EH (cell line): ENCODE measurements at regions not wholly inside any gene's neighbourhood (a gene's known extent, or its start where the extent isn't known, plus 50 kb on each side); places are given as distances from the start of the nearest gene placed in this dataset.
"Not testable (repeated sequence)": the region's sequence is repeated elsewhere in the genome, so short reads cannot be mapped to it uniquely, and the experiment has no call there.

Source experiments
- DNase-seq: peaks from one replicate; pipeline ENCODE4 v3.0.0-alpha.2; 2015; ENCODE audit warnings: low read depth

GRCh38 chr5:40137223-40137622, 542.5 kb upstream of the PTGER4 start:
- no peak for DNase-seq

GRCh38 chr5:40134883-40135520, 544.7 kb upstream of the PTGER4 start:
- no peak for DNase-seq

GRCh38 chr5:40124367-40124766, 555.3 kb upstream of the PTGER4 start:
- no peak for DNase-seq

DNA sequence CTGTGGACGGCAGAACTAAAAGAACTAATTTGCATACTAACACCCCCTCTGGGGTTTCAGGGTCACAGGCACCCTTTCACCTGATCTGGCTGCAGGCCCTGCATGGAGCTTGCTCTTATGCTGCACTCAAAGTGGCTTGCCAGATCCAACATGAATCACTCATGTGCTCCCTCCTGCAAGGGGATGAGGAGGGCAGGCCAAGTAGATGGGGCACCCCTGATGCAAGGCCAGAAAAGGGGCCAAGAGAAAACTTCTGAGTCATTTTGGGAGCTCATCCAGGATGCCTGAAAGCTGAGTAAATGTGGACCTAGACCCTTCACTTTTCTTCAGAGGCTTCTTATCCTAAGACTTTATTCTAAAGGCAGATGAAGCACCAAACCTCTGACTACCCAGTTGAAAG, 558.5 kb upstream of the PTGER4 start:
- DNase-seq: no peak

DNA sequence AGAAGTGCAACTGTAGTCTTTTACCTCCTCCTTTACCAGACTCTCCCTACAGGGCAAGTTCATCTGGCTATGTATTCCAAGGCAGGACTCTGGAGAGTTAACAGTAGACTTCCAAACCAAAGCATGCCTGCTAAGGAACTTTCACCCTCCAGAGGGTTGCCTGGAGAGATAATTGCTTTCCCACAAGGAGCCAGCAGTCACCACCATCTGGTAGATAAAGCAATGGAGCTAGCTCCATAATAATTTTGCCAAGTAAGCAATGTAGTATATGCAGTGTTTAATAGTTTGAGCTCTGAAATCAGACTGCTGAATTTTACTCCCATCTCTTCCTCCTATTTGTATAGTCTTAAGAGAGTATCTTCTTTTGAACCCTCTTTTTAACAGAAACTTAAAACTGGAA, 566.8 kb upstream of the PTGER4 start:
- DNase-seq: peak; percentile 0

- DNase-seq: not testable (repeated sequence)
Measured at GRCh38 chr5:40111036-40111435, 568.7 kb upstream of the PTGER4 start.

DNA sequence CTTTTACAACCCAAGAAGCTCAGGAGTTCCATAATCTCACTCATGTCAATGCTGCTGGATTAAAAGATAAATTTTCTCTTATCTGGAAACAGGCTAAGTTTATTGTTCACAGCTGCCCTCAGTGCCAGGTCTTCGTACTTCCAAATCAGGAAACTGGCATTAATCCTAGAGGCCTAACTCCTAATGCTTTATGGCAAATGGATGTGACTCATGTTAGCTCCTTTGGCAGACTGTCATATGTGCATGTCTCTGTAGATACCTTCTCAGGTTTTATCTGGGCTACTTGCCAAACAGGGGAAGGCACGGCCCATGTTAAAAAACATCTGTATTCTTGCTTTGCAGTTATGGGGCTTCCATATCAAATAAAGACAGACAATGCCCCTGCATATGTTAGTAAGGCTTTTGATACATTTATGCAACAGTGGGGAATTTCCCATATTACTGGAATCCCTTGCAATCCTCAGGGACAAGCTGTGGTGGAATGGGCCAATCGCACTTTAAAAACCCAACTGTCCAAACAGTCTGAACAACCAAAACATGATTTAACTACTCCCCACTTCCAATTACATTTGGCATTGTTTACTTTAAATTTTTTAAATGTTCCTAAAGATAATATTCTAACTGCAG, 570.8 kb upstream of the PTGER4 start:
- peak; percentile 34 for DNase-seq

GRCh38 chr5:40107786-40108185, 571.9 kb upstream of the PTGER4 start:
- not testable (repeated sequence) for DNase-seq

- DNase-seq: no peak
Measured at GRCh38 chr5:40106847-40107246, 572.9 kb upstream of the PTGER4 start.

- no peak for DNase-seq
Measured at GRCh38 chr5:40098313-40098712, 581.4 kb upstream of the PTGER4 start.

- DNase-seq: no peak
Measured at GRCh38 chr5:40093550-40093949, 586.2 kb upstream of the PTGER4 start.

GRCh38 chr5:40089269-40089668, 590.4 kb upstream of the PTGER4 start:
- DNase-seq: no peak

- DNase-seq: no peak
Measured at GRCh38 chr5:40084614-40085013, 595.1 kb upstream of the PTGER4 start.

DNA sequence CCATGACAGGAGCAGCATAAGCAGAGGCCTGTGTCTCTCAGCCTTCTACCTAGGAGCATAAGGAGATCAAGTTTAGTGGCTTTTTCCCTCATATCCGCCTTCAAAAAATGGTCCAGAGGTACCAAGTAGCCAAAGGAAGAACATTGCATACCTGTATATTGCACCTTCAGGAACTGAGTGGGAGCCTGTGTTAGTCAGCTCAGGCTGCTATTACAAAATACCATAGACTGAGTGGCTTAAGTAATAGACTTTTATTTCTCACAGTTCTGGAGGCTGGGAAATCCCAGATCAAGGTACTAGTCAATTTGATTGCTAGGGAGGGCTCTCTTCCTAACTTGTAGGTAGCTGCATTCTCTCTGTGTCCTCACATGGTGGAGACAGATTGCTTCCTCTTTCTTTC, 597.4 kb upstream of the PTGER4 start:
- DNase-seq: no peak

DNA sequence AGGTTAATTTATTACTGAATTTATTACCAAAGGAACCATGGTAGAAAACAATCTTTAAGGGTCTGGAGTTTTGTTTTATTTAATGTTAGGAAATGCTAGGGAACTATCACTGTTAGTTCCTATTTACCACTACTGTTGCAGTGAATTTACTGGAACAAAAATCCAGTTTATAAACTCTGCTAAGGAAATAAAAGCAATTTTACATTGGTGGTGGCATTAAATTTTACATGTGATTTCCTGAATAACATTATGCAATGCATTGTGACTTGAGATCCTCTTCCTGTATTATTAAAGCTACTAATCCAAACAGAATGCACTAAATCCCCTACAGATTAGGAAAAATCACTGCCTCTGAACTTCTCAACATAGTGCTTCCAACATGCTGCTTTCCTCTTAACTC, 599.5 kb upstream of the PTGER4 start:
- no peak for DNase-seq

DNA sequence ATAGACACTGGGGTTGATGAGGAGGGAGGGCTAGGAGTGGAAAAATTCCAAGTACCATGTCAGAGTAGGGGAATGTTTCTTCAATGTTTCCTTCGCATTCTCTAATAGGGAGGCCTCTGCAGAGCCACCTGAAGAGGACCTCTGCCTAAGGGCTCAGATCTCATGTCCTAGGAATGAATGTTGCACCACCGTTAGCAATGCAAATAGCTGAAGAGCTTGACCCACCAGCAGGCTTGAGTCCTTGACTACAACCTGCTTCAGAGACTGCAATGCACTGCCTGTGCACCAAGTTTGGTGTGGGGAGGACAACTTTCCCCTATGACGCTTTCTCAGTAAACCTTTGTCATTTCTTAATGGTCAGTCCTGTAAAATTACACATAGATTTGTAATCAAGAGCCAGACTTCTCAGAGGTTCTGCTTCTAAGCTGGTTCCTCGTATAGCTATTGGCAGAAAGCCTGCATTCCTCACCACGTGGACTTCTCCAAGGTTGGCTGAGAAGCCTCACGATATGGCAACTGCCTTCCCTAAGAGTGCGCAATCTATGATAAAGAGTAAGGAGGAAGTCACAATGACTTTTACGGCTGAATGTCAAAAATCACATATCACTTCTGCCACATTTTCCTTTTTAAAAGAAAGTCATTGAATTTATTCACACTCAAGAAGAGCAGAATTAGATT, 600.7 kb upstream of the PTGER4 start:
- no peak for DNase-seq

DNA sequence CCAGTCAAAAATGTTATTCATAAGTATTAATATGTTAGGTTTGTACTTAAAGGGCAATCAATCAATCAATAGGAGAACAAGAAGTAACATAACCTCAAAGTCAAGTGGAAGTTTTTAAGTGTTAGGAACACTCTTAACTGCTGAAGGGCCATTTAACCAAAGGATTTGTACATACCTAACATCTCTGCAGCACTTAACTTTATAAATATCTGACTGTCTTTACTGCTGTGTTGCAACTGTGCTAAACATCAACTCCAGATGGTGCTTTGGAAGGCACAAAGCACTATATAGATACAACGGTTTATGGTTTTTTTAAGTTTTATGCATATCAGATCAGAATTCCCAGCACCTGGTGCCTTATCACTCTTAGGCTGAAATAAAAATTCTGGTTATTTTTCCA, 604.9 kb upstream of the PTGER4 start:
- no peak for DNase-seq

- no peak for DNase-seq
Measured at GRCh38 chr5:40073927-40074326, 605.8 kb upstream of the PTGER4 start.

DNA sequence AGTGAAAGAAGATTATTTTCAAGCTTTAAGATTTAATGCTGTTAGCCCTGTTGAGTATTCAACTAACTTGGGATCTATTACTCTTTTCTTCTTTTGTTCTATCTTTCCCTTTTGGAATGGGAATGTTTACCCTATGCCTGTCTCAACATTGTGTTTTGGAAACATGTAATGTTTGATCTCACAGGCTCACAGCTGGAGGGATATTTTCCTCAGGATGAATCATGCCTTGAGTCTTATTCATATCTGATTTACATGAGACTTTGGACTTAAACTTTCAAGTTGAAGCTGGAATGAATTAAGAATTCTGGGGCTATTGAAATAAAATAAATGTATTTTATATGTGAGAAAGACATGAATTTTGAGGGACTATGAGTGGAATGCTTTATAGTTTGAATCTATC, 607.8 kb upstream of the PTGER4 start:
- DNase-seq: no peak

DNA sequence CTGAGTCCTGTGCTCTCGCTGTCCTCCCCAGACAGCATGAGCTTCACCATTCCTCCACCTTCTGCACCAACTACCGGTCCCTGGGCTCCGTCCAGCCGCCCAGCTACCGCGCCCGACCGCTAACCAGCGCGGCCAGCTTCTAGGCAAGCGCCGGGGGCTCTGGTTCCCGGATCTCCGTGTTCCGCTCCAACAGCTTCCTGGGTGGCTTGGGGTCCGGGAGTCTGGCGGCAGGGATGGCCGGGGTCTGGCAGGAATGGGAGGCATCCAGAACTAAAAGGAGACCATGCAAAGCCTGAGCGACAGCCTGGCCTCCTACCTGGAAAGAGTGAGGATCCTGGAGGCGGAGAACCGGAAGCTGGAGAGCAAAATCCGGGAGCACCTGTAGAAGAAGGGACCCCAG, 613.1 kb upstream of the PTGER4 start:
- no peak for DNase-seq

GRCh38 chr5:40052808-40053207, 626.9 kb upstream of the PTGER4 start:
- no peak for DNase-seq

DNA sequence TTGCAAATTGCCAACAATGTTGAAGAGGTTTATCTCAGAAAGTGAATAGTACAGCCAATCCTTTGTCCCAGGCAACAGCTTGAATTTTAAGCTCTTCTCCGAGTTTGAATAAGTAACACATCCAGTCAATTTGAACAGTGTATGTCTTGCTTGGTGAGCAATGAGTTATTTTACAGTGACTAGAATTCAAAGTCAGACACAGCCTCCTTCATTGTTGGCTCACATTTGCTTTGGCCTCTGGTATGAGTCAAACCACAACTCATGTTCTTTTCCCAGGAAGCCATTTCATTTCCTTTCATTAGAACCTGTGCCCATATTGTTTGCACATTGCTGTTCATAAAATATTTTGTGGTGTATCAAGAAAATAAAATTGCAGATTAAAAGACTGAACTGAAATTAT, 622.0 kb upstream of the DAB2 start:
- DNase-seq: peak; percentile 8

DNA sequence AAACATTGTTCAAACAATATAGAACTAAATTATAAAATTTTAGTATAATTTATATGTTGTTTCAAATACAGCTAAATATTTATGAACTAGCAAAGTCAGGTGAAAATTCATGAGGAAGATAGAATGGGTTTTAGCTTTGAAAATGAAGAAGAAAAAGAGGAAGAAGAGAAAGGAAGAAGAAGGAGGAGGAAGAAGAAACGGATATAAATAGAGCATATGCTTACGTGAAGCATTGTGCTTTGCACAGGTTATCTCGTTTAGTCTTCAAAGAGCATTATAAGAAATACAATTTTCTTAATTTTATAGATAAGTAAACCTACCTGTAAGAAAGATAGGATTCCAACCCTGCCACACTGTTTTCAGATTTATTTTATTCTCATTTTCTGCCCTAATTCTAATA, 620.6 kb upstream of the DAB2 start:
- DNase-seq: no peak

DNA sequence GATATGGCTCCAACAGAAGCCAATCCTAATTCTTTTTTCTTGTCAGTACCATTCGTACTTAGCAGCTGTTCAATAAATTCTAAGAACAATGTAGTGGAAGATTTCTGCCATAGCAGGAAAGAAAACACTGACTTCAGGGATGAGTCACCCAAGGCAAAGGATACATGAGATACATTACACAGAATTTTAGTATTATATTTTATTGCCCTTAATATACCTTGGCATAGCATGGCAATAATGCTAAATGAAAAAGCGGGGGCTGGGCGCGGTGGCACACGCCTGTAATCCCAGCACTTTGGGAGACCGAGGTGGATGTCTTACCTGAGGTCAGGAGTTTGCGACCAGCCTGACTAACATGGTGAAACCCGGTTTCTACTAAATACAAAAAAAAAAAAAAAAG, 619.1 kb upstream of the DAB2 start:
- no peak for DNase-seq
